SK-N-SH (cell line): ENCODE measurements at regions not wholly inside any gene's neighbourhood (a gene's known extent, or its start where the extent isn't known, plus 50 kb on each side); places are given as distances from the start of the nearest gene placed in this dataset.

ENCODE experiments used
- CTCF ChIA-PET: fragments of 300-600, 350-600 bp; formaldehyde crosslinking; extraction: SDS; loops from one replicate; lab custom pipeline; 2021; lab: Yijun Ruan, JAX
- POLR2A ChIA-PET: fragments of 350-600 bp; sonication (Branson Sonifier 250); formaldehyde crosslinking; extraction: SDS; loops from one replicate; lab custom pipeline; 2020; ENCODE audit warnings: antibody characterized with exemption, inconsistent platforms; lab: Yijun Ruan, JAX
- DNase-seq: peaks from one replicate; pipeline ENCODE4 v3.0.0; 2012
- H2AFZ ChIP-seq: fragments of 200-600 bp; sonication (generic); 2 replicates; pipeline ENCODE4 v1.8.1; 2016; ENCODE audit warnings: antibody characterized with exemption, mild to moderate bottlenecking, low read depth
- H3F3A ChIP-seq: fragments of 200-600 bp; sonication (generic); replicated peaks from 2 replicates; pipeline ENCODE3; 2016; ENCODE audit warnings: antibody characterized with exemption, mild to moderate bottlenecking; ENCODE audit not compliant: insufficient read depth
- H3K27ac ChIP-seq, 2 experiments: fragments of 200-500 bp in 1 of 2; fragments of 200-600 bp in 1 of 2; sonication (Bioruptor generic) in 1 of 2; sonication (generic), shearing (Covaris generic) in 1 of 2; 2 replicates each; pipeline versions ENCODE4 v1.5.1 to v1.6.1; 2014 to 2016; ENCODE audit warnings: low read depth in 2 of 2, inconsistent platforms in 1 of 2, low read length in 1 of 2, mild to moderate bottlenecking in 1 of 2, mixed read lengths in 1 of 2
- H3K27me3 ChIP-seq: fragments of 200-600 bp; sonication (generic), shearing (Covaris generic); 2 replicates; pipeline ENCODE4 v1.6.1; 2016; ENCODE audit warnings: mixed run types; ENCODE audit not compliant: insufficient read depth
- H3K36me3 ChIP-seq, 2 experiments: fragments of 200-500 bp in 1 of 2; fragments of 200-600 bp in 1 of 2; sonication (Bioruptor generic) in 1 of 2; sonication (generic) in 1 of 2; replicated peaks in 1 of 2; 2 replicates each; pipeline versions ENCODE3 to v1.5.1; 2014 to 2016; ENCODE audit warnings: low read length in 1 of 2, mild to moderate bottlenecking in 1 of 2; ENCODE audit not compliant: insufficient read depth in 2 of 2, control insufficient read depth in 1 of 2
- H3K4me1 ChIP-seq, 2 experiments: fragments of 200-500 bp in 1 of 2; fragments of 200-600 bp in 1 of 2; sonication (Bioruptor generic) in 1 of 2; sonication (generic), shearing (Covaris generic) in 1 of 2; 2 replicates each; pipeline versions ENCODE4 v1.5.1 to v1.6.1; 2014 to 2016; ENCODE audit warnings: low read depth in 1 of 2, low read length in 1 of 2, mixed run types in 1 of 2; ENCODE audit not compliant: insufficient read depth in 2 of 2, control insufficient read depth in 1 of 2
- H3K4me2 ChIP-seq: fragments of 200-600 bp; sonication (generic), shearing (Covaris generic); 2 replicates; pipeline ENCODE4 v1.6.1; 2017; ENCODE audit warnings: mixed run types
- H3K4me3 ChIP-seq, 2 experiments: fragments of 200-500 bp in 1 of 2; fragments of 200-600 bp in 1 of 2; sonication (Bioruptor generic) in 1 of 2; sonication (generic), shearing (Covaris generic) in 1 of 2; 2 replicates each; pipeline versions ENCODE4 v1.5.1 to v1.8.1; 2014 to 2016; ENCODE audit warnings: low read depth in 2 of 2, inconsistent platforms in 1 of 2, low read length in 1 of 2, mild to moderate bottlenecking in 1 of 2, mixed read lengths in 1 of 2, moderate library complexity in 1 of 2
- H3K79me2 ChIP-seq: fragments of 200-600 bp; sonication (generic); 2 replicates; pipeline ENCODE4 v1.8.1; 2017; ENCODE audit warnings: mild to moderate bottlenecking; ENCODE audit not compliant: insufficient read depth
- H3K9ac ChIP-seq: fragments of 200-600 bp; sonication (generic); 2 replicates; pipeline ENCODE4 v1.6.1; 2017; ENCODE audit warnings: mixed run types
- H3K9me2 ChIP-seq: fragments of 200-600 bp; sonication (generic); 2 replicates; pipeline ENCODE4 v1.6.1; 2017; ENCODE audit warnings: mixed run types
- H3K9me3 ChIP-seq: fragments of 200-600 bp; sonication (generic); 2 replicates; pipeline ENCODE4 v1.6.1; 2017; ENCODE audit warnings: mixed run types, mild to moderate bottlenecking, moderate library complexity
- H4K20me1 ChIP-seq: fragments of 200-600 bp; sonication (generic); 2 replicates; pipeline ENCODE4 v1.6.1; 2017; ENCODE audit warnings: mild to moderate bottlenecking, mixed run types; ENCODE audit not compliant: insufficient read depth
- CTCF ChIP-seq: fragments of 200-600 bp; sonication (generic); IDR thresholded peaks from 2 replicates; pipeline ENCODE4 v1.6.1; 2017; ENCODE audit warnings: antibody characterized with exemption, mild to moderate bottlenecking, moderate library complexity
- EP300 ChIP-seq, 2 experiments: IDR thresholded peaks; 2 replicates each; pipeline versions ENCODE4 v1.4.0 to v1.6.1; 2012; ENCODE audit warnings: borderline replicate concordance in 1 of 2, low read depth in 1 of 2, low read length in 1 of 2
- FOSL2 ChIP-seq: IDR thresholded peaks from 2 replicates; pipeline ENCODE4 v1.4.0; 2012; ENCODE audit warnings: low read depth, mild to moderate bottlenecking, moderate library complexity, borderline replicate concordance
- FOXM1 ChIP-seq: IDR thresholded peaks from 2 replicates; pipeline ENCODE4 v1.4.0; 2012; ENCODE audit warnings: low read depth, mild to moderate bottlenecking
- MEF2A ChIP-seq: IDR thresholded peaks from 2 replicates; pipeline ENCODE4 v1.4.0; 2012; ENCODE audit warnings: low read depth, borderline replicate concordance
- NFIC ChIP-seq: IDR thresholded peaks from 2 replicates; pipeline ENCODE4 v1.4.0; 2012; ENCODE audit warnings: borderline replicate concordance
- RAD21 ChIP-seq: IDR thresholded peaks from 2 replicates; pipeline ENCODE4 v1.6.1; 2012; ENCODE audit warnings: mild to moderate bottlenecking, low read length
- TAF1 ChIP-seq: IDR thresholded peaks from 2 replicates; pipeline ENCODE4 v1.6.1; 2012; ENCODE audit warnings: low read depth, mild to moderate bottlenecking, low read length, moderate library complexity, borderline replicate concordance
- TCF12 ChIP-seq: IDR thresholded peaks from 2 replicates; pipeline ENCODE4 v1.4.0; 2012
- TEAD4 ChIP-seq: IDR thresholded peaks from 2 replicates; pipeline ENCODE4 v1.4.0; 2012; ENCODE audit warnings: mild to moderate bottlenecking, borderline replicate concordance; ENCODE audit not compliant: insufficient read depth
- WGBS: methylation state at CpG from one replicate; pipeline ENCODE4 v1.1.6; 2017; ENCODE audit warnings: low lambda C conversion rate; 5-methylcytosine and 5-hydroxymethylcytosine counted together
- TF ChIP-seq, protein P1 (sequence below): fragments of 150-350 bp; IDR thresholded peaks from 2 replicates; pipeline ENCODE4 v1.6.1; 2016; ENCODE audit warnings: mild to moderate bottlenecking, low read depth, low read length
- TF ChIP-seq, protein P2 (sequence below): IDR thresholded peaks from 2 replicates; pipeline ENCODE4 v1.4.0; 2012; ENCODE audit warnings: low read depth, borderline replicate concordance

GRCh38 chr6:109290143-109290931 is 91.9 kb downstream of the CD164 start:
- Histone ChIP-seq H2AFZ (no peak overlapping the region), H3K36me3 (no peaks in the 10 kb centered on the region), H4K20me1 (no peaks in the 10 kb centered on the region), H3K79me2 (no peaks in the 10 kb centered on the region), H3F3A (no peaks in the 10 kb centered on the region), H3K9me2 (no peaks in the 10 kb centered on the region), H3K4me2 (no peak overlapping the region), H3K27me3 (peaks cover 6% of the 10 kb centered on the region; the same call in 1 of the 2 replicates), H3K4me3 (no peak overlapping the region), H3K9ac (no peak overlapping the region), H3K27ac (no peak overlapping the region), H3K4me1 (peaks cover 0 to 4% of the 10 kb centered on the region in 2 experiments; a peak in 1 of 4 replicates), H3K9me3 (no peaks in the 10 kb centered on the region)
- ChIA-PET POLR2A (no interaction called here), CTCF (no interaction called here)
- 82% methylated on average over 30 of the region's 56 CpGs for WGBS
- no peak for TF ChIP-seq MEF2A
- TF ChIP-seq, protein P1, sequence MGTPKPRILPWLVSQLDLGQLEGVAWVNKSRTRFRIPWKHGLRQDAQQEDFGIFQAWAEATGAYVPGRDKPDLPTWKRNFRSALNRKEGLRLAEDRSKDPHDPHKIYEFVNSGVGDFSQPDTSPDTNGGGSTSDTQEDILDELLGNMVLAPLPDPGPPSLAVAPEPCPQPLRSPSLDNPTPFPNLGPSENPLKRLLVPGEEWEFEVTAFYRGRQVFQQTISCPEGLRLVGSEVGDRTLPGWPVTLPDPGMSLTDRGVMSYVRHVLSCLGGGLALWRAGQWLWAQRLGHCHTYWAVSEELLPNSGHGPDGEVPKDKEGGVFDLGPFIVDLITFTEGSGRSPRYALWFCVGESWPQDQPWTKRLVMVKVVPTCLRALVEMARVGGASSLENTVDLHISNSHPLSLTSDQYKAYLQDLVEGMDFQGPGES, result no peak
- no peak for TF ChIP-seq RAD21
- TF ChIP-seq FOSL2, result no peak
- TF ChIP-seq EP300 (IDR thresholded peaks at IDR 0.05; ENCODE audit: borderline replicate concordance in 1 of 2, low read depth in 1 of 2, low read length in 1 of 2), result no peak
- no peak for TF ChIP-seq TCF12
- TF ChIP-seq, protein P2, sequence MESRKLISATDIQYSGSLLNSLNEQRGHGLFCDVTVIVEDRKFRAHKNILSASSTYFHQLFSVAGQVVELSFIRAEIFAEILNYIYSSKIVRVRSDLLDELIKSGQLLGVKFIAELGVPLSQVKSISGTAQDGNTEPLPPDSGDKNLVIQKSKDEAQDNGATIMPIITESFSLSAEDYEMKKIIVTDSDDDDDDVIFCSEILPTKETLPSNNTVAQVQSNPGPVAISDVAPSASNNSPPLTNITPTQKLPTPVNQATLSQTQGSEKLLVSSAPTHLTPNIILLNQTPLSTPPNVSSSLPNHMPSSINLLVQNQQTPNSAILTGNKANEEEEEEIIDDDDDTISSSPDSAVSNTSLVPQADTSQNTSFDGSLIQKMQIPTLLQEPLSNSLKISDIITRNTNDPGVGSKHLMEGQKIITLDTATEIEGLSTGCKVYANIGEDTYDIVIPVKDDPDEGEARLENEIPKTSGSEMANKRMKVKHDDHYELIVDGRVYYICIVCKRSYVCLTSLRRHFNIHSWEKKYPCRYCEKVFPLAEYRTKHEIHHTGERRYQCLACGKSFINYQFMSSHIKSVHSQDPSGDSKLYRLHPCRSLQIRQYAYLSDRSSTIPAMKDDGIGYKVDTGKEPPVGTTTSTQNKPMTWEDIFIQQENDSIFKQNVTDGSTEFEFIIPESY, result no peak
- TF ChIP-seq TAF1, result no peak
- TF ChIP-seq CTCF, result no peak
- TF ChIP-seq TEAD4, result no peak
- no peak for TF ChIP-seq FOXM1
- no peak for TF ChIP-seq NFIC
- DNase-seq, result no peak
